PC-3 (cell line): ENCODE measurements at regions not wholly inside any gene's neighbourhood (a gene's known extent, or its start where the extent isn't known, plus 50 kb on each side); places are given as distances from the start of the nearest gene placed in this dataset.

Experiments used
- CTCF ChIP-seq: fragments of 300-600 bp; sonication (generic); conservative IDR thresholded peaks from 2 replicates; pipeline ENCODE4 v1.5.1; 2017; ENCODE audit warnings: antibody characterized with exemption, low read depth, mild to moderate bottlenecking, low read length
- EZH2 ChIP-seq: fragments of 300-600 bp; sonication (generic); IDR thresholded peaks from one replicate; pipeline ENCODE4 v1.6.1; 2017; ENCODE audit warnings: antibody characterized with exemption, mild to moderate bottlenecking, low read length; ENCODE audit not compliant: unreplicated experiment

- TF ChIP-seq CTCF (no peak), EZH2 (no peak)
These were observed 68.6 kb upstream of the ADAMTS16 start for GRCh38 chr5:5071554-5071953.
